Left ventricle myocardium superior (tissue), 1 donor: ENCODE measurements at regions not wholly inside any gene's neighbourhood (a gene's known extent, or its start where the extent isn't known, plus 50 kb on each side); places are given as distances from the start of the nearest gene placed in this dataset.
"Not testable (repeated sequence)": the region's sequence is repeated elsewhere in the genome, so short reads cannot be mapped to it uniquely, and the experiment has no call there.

ENCODE experiments used
- ATAC-seq: fragments of 200-7000 bp; cut with Tn5 transposase; one replicate; pipeline ENCODE4 v1.9.1; 2020; ENCODE audit warnings: mild to moderate bottlenecking, moderate library complexity
- DNase-seq: peaks from one replicate; pipeline ENCODE4 v3.0.0-alpha.2; 2020
- intact Hi-C: fragments of 100-400 bp; cut with micrococcal nuclease; formaldehyde crosslinking; loops from one replicate; pipeline ENCODE4 v1.11.0; 2022
- donor health status: DM: no; HTN: yes; CAD: no; lungs with severe emphysema.

- DNase-seq (no peak), ATAC-seq (no peak)
- intact Hi-C loops = no loop called here
These were observed 94.0 kb upstream of the PHACTR1 start for GRCh38 chr6:12622566-12622965.

- ATAC-seq (no peak), DNase-seq (no peak)
- intact Hi-C loops = no loop called here
These were observed 92.3 kb upstream of the PHACTR1 start for GRCh38 chr6:12624142-12624837.

GRCh38 chr6:12627053-12627452 is 89.5 kb upstream of the PHACTR1 start:
- intact Hi-C loops = no loop called here
- no peak for DNase-seq
- no peak for ATAC-seq

- intact Hi-C loops = no loop called here
- DNase-seq (no peak), ATAC-seq (no peak)
These were observed 88.2 kb upstream of the PHACTR1 start for GRCh38 chr6:12628327-12628726.

- intact Hi-C loops, ATAC-seq, DNase-seq: not testable (repeated sequence)
These were observed 82.8 kb upstream of the PHACTR1 start for GRCh38 chr6:12633746-12634145.

GRCh38 chr6:12635375-12635774 is 81.2 kb upstream of the PHACTR1 start:
- ATAC-seq = peak; percentile 63
- DNase-seq = no peak
- intact Hi-C loops = no loop called here

GRCh38 chr6:12635813-12636212 is 80.8 kb upstream of the PHACTR1 start:
- intact Hi-C loops = no loop called here
- ATAC-seq = peak; percentile 98
- DNase-seq = no peak

GRCh38 chr6:12636336-12636735 is 80.2 kb upstream of the PHACTR1 start:
- ATAC-seq = no peak
- intact Hi-C loops = no loop called here

GRCh38 chr6:12637960-12638641 is 78.5 kb upstream of the PHACTR1 start:
- DNase-seq (peak; percentile 46), ATAC-seq (peak; percentile 34)
- intact Hi-C loops = no loop called here

More at GRCh38 chr6:12636336-12636735, 80.2 kb upstream of the PHACTR1 start:
- DNase-seq = no peak

GRCh38 chr6:12640438-12640837 is 76.1 kb upstream of the PHACTR1 start:
- intact Hi-C loops = no loop called here
- DNase-seq (no peak), ATAC-seq (no peak)

- DNase-seq, intact Hi-C loops, ATAC-seq: not testable (repeated sequence)
These were observed 74.8 kb upstream of the PHACTR1 start for GRCh38 chr6:12641785-12642184.

GRCh38 chr6:12645941-12646340 is 70.6 kb upstream of the PHACTR1 start:
- intact Hi-C loops = no loop called here
- DNase-seq = no peak
- no peak for ATAC-seq

GRCh38 chr6:12648171-12648570 is 68.4 kb upstream of the PHACTR1 start:
- no peak for DNase-seq
- intact Hi-C loops = no loop called here
- ATAC-seq = no peak

- intact Hi-C loops = no loop called here
- DNase-seq = no peak
- ATAC-seq = no peak
These were observed 67.2 kb upstream of the PHACTR1 start for GRCh38 chr6:12649325-12649724.

- intact Hi-C loops = no loop called here
- DNase-seq (no peak), ATAC-seq (no peak)
These were observed 63.1 kb upstream of the PHACTR1 start for GRCh38 chr6:12653486-12653885.

GRCh38 chr6:12654107-12654506 is 62.5 kb upstream of the PHACTR1 start:
- DNase-seq = no peak
- intact Hi-C loops = no loop called here
- no peak for ATAC-seq

GRCh38 chr6:12654514-12654913 is 62.1 kb upstream of the PHACTR1 start:
- intact Hi-C loops = no loop called here
- DNase-seq (no peak), ATAC-seq (no peak)

- DNase-seq (no peak), ATAC-seq (no peak)
- intact Hi-C loops = no loop called here
These were observed 59.7 kb upstream of the PHACTR1 start for GRCh38 chr6:12656906-12657305.

GRCh38 chr6:12657884-12658283 is 58.7 kb upstream of the PHACTR1 start:
- intact Hi-C loops = no loop called here
- no peak for DNase-seq
- ATAC-seq = no peak

- no peak for ATAC-seq
- intact Hi-C loops = no loop called here
- no peak for DNase-seq
These were observed 55.0 kb upstream of the PHACTR1 start for GRCh38 chr6:12661432-12662089.
